GM21515 (cell line): ENCODE measurements at regions not wholly inside any gene's neighbourhood (a gene's known extent, or its start where the extent isn't known, plus 50 kb on each side); places are given as distances from the start of the nearest gene placed in this dataset.
A peak's percentile ranks its signal among the peaks of the same experiment; 100 is the strongest.
"Not testable (repeated sequence)": the region's sequence is repeated elsewhere in the genome, so short reads cannot be mapped to it uniquely, and the experiment has no call there.

Experiments
- ATAC-seq: cut with Tn5 transposase; IDR thresholded peaks from one replicate; pipeline ENCODE4 v1.9.1; 2021; ENCODE audit not compliant: unreplicated experiment

- ATAC-seq = no peak
Observed at GRCh38 chr4:81740487-81740886, 268.8 kb upstream of the RASGEF1B start.

GRCh38 chr4:81738891-81739290, 267.2 kb upstream of the RASGEF1B start:
- no peak for ATAC-seq

- no peak for ATAC-seq
Observed at GRCh38 chr4:81737865-81738559, 266.3 kb upstream of the RASGEF1B start.

- no peak for ATAC-seq
Observed at GRCh38 chr4:81736324-81736723, 264.6 kb upstream of the RASGEF1B start.

GRCh38 chr4:81732980-81733379, 261.3 kb upstream of the RASGEF1B start:
- no peak for ATAC-seq

GRCh38 chr4:81724925-81725329, 253.2 kb upstream of the RASGEF1B start:
- ATAC-seq = peak; percentile 96

- ATAC-seq = no peak
Observed at GRCh38 chr4:81723927-81724587, 252.3 kb upstream of the RASGEF1B start.

GRCh38 chr4:81723019-81723884, 251.5 kb upstream of the RASGEF1B start:
- no peak for ATAC-seq

GRCh38 chr4:81722290-81722851, 250.7 kb upstream of the RASGEF1B start:
- no peak for ATAC-seq

- no peak for ATAC-seq
Observed at GRCh38 chr4:81715757-81716156, 244.1 kb upstream of the RASGEF1B start.

GRCh38 chr4:81715357-81715756, 243.7 kb upstream of the RASGEF1B start:
- not testable (repeated sequence) for ATAC-seq

GRCh38 chr4:81714291-81714690, 242.6 kb upstream of the RASGEF1B start:
- ATAC-seq = no peak

- ATAC-seq = no peak
Observed at GRCh38 chr4:81712714-81713113, 241.0 kb upstream of the RASGEF1B start.

GRCh38 chr4:81704461-81704860, 232.8 kb upstream of the RASGEF1B start:
- ATAC-seq = no peak

- ATAC-seq = no peak
Observed at GRCh38 chr4:81700189-81700588, 228.5 kb upstream of the RASGEF1B start.

- ATAC-seq = no peak
Observed at GRCh38 chr4:81698538-81699296, 227.0 kb upstream of the RASGEF1B start.

GRCh38 chr4:81694176-81694913, 222.6 kb upstream of the RASGEF1B start:
- ATAC-seq = no peak

- ATAC-seq = no peak
Observed at GRCh38 chr4:81690871-81691270, 219.2 kb upstream of the RASGEF1B start.

- no peak for ATAC-seq
Observed at GRCh38 chr4:81688085-81688484, 216.4 kb upstream of the RASGEF1B start.

- ATAC-seq = no peak
Observed at GRCh38 chr4:81687471-81687870, 215.8 kb upstream of the RASGEF1B start.
